BE2C (cell line): ENCODE measurements at regions not wholly inside any gene's neighbourhood (a gene's known extent, or its start where the extent isn't known, plus 50 kb on each side); places are given as distances from the start of the nearest gene placed in this dataset.
"Not testable (repeated sequence)": the region's sequence is repeated elsewhere in the genome, so short reads cannot be mapped to it uniquely, and the experiment has no call there.

ENCODE experiments used
- DNase-seq: peaks from one replicate; pipeline ENCODE4 v3.0.0-alpha.2; 2020
- H3K27me3 ChIP-seq: fragments of 250-450 bp; sonication (Bioruptor Pico); 2 replicates; pipeline ENCODE4 v1.5.1; 2020; ENCODE audit warnings: mild to moderate bottlenecking
- H3K36me3 ChIP-seq: fragments of 250-450 bp; sonication (Bioruptor Pico); 2 replicates; pipeline ENCODE4 v1.5.1; 2020; ENCODE audit warnings: mild to moderate bottlenecking
- H3K4me1 ChIP-seq: fragments of 250-450 bp; sonication (Bioruptor Pico); 2 replicates; pipeline ENCODE4 v1.5.1; 2020
- H3K4me3 ChIP-seq: 2 replicates; pipeline ENCODE4 v1.5.1; 2011; ENCODE audit warnings: low read depth, low read length
- H3K9me3 ChIP-seq: fragments of 250-450 bp; sonication (Bioruptor Pico); 2 replicates; pipeline ENCODE4 v1.5.1; 2020
- CTCF ChIP-seq: IDR thresholded peaks from 2 replicates; pipeline ENCODE4 v1.5.1; 2012; ENCODE audit warnings: mild to moderate bottlenecking, low read depth, low read length

- Histone ChIP-seq H3K4me3 (no peak overlapping the region), H3K36me3 (no peaks in the 10 kb centered on the region), H3K9me3 (no peaks in the 10 kb centered on the region), H3K4me1 (no peaks in the 10 kb centered on the region), H3K27me3 (no peaks in the 10 kb centered on the region; the same call in 1 of the 2 replicates)
- no peak for DNase-seq
- TF ChIP-seq CTCF = no peak
Measured at GRCh38 chr10:22135591-22135990, 82.2 kb downstream of the EBLN1 start.

GRCh38 chr10:22133749-22134624, 83.8 kb downstream of the EBLN1 start:
- no peaks in the 10 kb centered on the region for H3K36me3 ChIP-seq
- DNase-seq = no peak
- no peak for TF ChIP-seq CTCF

GRCh38 chr10:22130824-22131223, 87.0 kb downstream of the EBLN1 start:
- not testable (repeated sequence) for H3K9me3 ChIP-seq, DNase-seq, H3K36me3 ChIP-seq, H3K4me3 ChIP-seq, H3K4me1 ChIP-seq, H3K27me3 ChIP-seq

More at GRCh38 chr10:22133749-22134624, 83.8 kb downstream of the EBLN1 start:
- Histone ChIP-seq H3K4me1 (no peaks in the 10 kb centered on the region), H3K27me3 (no peaks in the 10 kb centered on the region), H3K4me3 (no peak overlapping the region), H3K9me3 (no peaks in the 10 kb centered on the region)

- not testable (repeated sequence) for H3K4me1 ChIP-seq
Measured at GRCh38 chr10:22129612-22130011, 88.2 kb downstream of the EBLN1 start.

GRCh38 chr10:22121181-22121580, 96.6 kb downstream of the EBLN1 start:
- H3K36me3 ChIP-seq, DNase-seq, H3K27me3 ChIP-seq, H3K4me1 ChIP-seq, H3K9me3 ChIP-seq, H3K4me3 ChIP-seq: not testable (repeated sequence)

More at GRCh38 chr10:22129612-22130011, 88.2 kb downstream of the EBLN1 start:
- H3K36me3 ChIP-seq, DNase-seq, H3K27me3 ChIP-seq, H3K9me3 ChIP-seq, H3K4me3 ChIP-seq: not testable (repeated sequence)

- not testable (repeated sequence) for H3K4me3 ChIP-seq, H3K36me3 ChIP-seq, H3K9me3 ChIP-seq, DNase-seq, H3K4me1 ChIP-seq, H3K27me3 ChIP-seq
Measured at GRCh38 chr10:22120072-22120471, 97.7 kb downstream of the EBLN1 start.

- not testable (repeated sequence) for H3K36me3 ChIP-seq
Measured at GRCh38 chr10:22119575-22119974, 98.2 kb downstream of the EBLN1 start.

GRCh38 chr10:22111705-22112104, 106.1 kb downstream of the EBLN1 start:
- no peak for TF ChIP-seq CTCF
- H3K4me3 ChIP-seq = no peak overlapping the region
- DNase-seq = no peak
- no peaks in the 10 kb centered on the region for H3K4me1 ChIP-seq
- H3K27me3 ChIP-seq = no peaks in the 10 kb centered on the region
- no peaks in the 10 kb centered on the region for H3K36me3 ChIP-seq
- no peaks in the 10 kb centered on the region for H3K9me3 ChIP-seq

More at GRCh38 chr10:22119575-22119974, 98.2 kb downstream of the EBLN1 start:
- H3K4me1 ChIP-seq, H3K9me3 ChIP-seq, H3K27me3 ChIP-seq, DNase-seq, H3K4me3 ChIP-seq: not testable (repeated sequence)

- Histone ChIP-seq H3K27me3 (no peaks in the 10 kb centered on the region), H3K36me3 (no peaks in the 10 kb centered on the region), H3K9me3 (no peaks in the 10 kb centered on the region), H3K4me3 (no peak overlapping the region), H3K4me1 (no peaks in the 10 kb centered on the region)
- no peak for DNase-seq
- TF ChIP-seq CTCF = no peak
Measured at GRCh38 chr10:22111260-22111659, 106.6 kb downstream of the EBLN1 start.
